ENCODE measurements at regions not wholly inside any gene's neighbourhood (a gene's known extent, or its start where the extent isn't known, plus 50 kb on each side); places are given as distances from the start of the nearest gene placed in this dataset.
"Not testable (repeated sequence)": the region's sequence is repeated elsewhere in the genome, so short reads cannot be mapped to it uniquely, and the experiment has no call there.

DNA sequence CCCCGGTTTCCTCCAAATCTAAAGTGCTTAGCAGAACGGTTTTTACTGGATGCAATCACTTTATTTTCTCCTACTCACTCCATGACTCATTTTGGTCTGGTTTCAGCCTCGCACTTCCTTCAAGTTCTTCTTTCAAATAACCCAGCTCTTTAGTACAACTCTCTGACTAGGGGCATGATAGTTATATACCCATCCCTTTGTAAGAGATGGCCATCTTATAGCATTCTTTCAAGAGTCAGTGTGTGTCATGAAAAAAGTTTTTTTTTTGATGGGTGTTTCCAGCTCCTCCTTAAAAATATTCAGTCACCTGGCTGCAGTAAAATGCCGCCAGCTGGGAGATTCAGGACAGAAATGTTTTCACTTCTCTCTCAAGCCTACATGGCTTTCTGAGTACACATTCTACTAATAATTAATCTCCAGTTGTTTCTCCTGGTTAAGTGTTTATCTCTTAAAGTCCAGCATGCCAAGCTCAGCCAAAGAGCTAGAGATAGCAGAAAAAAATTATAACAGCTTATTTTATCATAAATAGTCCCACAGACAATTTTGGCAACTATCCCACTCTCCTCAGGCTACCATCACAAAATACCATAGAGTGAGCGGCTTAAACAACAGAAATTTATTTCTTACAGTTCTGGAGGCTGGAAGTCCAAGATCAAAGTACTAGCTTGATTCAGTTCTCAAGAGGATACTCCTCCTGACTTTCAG, 139.3 kb downstream of the GASK1B start:
- Histone ChIP-seq H3K4me3 (replicated peaks; ENCODE audit: insufficient read depth, low read length) (no peak overlapping the region), H3K27me3 (ENCODE audit: insufficient read depth, poor library complexity, severe bottlenecking) (no peaks in the 10 kb centered on the region), H3K27ac (replicated peaks) (no peak overlapping the region)
- no peak for DNase-seq (ENCODE audit: low read depth in 1 of 2, low spot score in 1 of 2)
- TF ChIP-seq, protein P1, sequence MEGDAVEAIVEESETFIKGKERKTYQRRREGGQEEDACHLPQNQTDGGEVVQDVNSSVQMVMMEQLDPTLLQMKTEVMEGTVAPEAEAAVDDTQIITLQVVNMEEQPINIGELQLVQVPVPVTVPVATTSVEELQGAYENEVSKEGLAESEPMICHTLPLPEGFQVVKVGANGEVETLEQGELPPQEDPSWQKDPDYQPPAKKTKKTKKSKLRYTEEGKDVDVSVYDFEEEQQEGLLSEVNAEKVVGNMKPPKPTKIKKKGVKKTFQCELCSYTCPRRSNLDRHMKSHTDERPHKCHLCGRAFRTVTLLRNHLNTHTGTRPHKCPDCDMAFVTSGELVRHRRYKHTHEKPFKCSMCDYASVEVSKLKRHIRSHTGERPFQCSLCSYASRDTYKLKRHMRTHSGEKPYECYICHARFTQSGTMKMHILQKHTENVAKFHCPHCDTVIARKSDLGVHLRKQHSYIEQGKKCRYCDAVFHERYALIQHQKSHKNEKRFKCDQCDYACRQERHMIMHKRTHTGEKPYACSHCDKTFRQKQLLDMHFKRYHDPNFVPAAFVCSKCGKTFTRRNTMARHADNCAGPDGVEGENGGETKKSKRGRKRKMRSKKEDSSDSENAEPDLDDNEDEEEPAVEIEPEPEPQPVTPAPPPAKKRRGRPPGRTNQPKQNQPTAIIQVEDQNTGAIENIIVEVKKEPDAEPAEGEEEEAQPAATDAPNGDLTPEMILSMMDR (IDR thresholded peaks at IDR 0.05; ENCODE audit: insufficient read depth, low read length) = no peak
- TF ChIP-seq SPI1 (IDR thresholded peaks at IDR 0.05; ENCODE audit: borderline replicate concordance, low read depth) (no peak), GABPA (IDR thresholded peaks at IDR 0.05; ENCODE audit: low read depth) (no peak), POLR2AphosphoS5 (IDR thresholded peaks at IDR 0.05; ENCODE audit: low read depth) (no peak)
- TF ChIP-seq, protein P2, sequence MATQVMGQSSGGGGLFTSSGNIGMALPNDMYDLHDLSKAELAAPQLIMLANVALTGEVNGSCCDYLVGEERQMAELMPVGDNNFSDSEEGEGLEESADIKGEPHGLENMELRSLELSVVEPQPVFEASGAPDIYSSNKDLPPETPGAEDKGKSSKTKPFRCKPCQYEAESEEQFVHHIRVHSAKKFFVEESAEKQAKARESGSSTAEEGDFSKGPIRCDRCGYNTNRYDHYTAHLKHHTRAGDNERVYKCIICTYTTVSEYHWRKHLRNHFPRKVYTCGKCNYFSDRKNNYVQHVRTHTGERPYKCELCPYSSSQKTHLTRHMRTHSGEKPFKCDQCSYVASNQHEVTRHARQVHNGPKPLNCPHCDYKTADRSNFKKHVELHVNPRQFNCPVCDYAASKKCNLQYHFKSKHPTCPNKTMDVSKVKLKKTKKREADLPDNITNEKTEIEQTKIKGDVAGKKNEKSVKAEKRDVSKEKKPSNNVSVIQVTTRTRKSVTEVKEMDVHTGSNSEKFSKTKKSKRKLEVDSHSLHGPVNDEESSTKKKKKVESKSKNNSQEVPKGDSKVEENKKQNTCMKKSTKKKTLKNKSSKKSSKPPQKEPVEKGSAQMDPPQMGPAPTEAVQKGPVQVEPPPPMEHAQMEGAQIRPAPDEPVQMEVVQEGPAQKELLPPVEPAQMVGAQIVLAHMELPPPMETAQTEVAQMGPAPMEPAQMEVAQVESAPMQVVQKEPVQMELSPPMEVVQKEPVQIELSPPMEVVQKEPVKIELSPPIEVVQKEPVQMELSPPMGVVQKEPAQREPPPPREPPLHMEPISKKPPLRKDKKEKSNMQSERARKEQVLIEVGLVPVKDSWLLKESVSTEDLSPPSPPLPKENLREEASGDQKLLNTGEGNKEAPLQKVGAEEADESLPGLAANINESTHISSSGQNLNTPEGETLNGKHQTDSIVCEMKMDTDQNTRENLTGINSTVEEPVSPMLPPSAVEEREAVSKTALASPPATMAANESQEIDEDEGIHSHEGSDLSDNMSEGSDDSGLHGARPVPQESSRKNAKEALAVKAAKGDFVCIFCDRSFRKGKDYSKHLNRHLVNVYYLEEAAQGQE (IDR thresholded peaks at IDR 0.05; ENCODE audit: insufficient replicate concordance, low read depth) = no peak

DNA sequence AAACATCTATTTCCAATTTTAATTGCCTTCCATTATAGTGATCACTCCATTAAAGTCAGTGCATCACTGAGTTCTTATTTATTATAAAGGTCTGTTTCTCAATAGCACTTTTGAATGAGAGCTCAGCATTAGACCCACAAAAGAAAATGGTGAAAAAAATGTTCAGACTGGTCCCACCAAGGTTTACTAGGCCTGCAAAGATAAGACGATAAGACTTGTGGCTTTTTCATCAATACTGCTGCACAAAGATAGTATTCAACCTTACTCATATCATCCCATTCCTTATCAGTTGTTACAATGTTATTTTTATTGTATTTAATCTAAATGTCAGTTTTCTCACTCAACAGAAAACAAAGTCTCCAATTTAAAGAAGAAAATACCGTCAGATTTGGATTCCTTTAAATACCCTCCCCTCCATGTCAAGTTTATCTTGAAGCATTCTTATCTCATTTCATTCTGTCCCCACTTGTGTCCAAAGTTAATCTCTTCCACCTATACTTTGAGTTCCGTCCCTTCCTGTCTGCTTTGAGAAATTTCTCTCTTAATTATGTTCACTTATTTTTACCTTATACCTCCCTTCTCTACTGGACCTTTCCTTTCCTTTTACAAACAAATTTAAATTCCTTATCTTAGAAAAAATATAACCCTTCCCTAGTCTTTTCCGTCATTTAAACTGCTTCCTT, 140.0 kb downstream of the GASK1B start:
- no peak for DNase-seq (ENCODE audit: low read depth in 1 of 2, low spot score in 1 of 2)

DNA sequence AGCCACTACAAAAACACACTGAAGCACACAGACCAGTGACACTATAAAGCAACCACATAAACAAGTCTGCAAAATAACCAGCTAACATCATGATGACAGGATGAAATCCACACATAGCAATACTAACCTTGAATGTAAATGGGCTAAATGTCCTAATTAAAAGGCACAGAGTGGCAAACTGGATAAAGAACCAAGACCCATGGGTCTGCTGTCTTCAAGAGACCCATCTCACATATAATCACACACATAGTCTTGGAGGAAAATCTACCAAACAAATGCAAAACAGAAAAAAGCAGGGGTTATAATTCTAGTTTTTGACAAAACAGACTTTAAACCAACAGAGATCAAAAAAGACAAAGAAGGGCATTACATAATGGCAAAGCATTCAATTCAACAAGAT, 144.4 kb downstream of the GASK1B start:
- DNase-seq (ENCODE audit: low read depth in 1 of 2, low spot score in 1 of 2); H3K27me3 ChIP-seq (ENCODE audit: insufficient read depth, poor library complexity, severe bottlenecking); H3K27ac ChIP-seq (replicated peaks); H3K4me3 ChIP-seq (replicated peaks; ENCODE audit: insufficient read depth, low read length): not testable (repeated sequence)

More for the DNA sequence above, 140.0 kb downstream of the GASK1B start:
- TF ChIP-seq, protein P2 (IDR thresholded peaks at IDR 0.05; ENCODE audit: insufficient replicate concordance, low read depth) = no peak
- TF ChIP-seq, protein P1 (IDR thresholded peaks at IDR 0.05; ENCODE audit: insufficient read depth, low read length) = no peak
- no peak for TF ChIP-seq GABPA (IDR thresholded peaks at IDR 0.05; ENCODE audit: low read depth)
- TF ChIP-seq SPI1 (IDR thresholded peaks at IDR 0.05; ENCODE audit: borderline replicate concordance, low read depth) = no peak
- no peak for TF ChIP-seq POLR2AphosphoS5 (IDR thresholded peaks at IDR 0.05; ENCODE audit: low read depth)
- no peaks in the 10 kb centered on the region for H3K27me3 ChIP-seq (ENCODE audit: insufficient read depth, poor library complexity, severe bottlenecking)
- no peak overlapping the region for H3K4me3 ChIP-seq (replicated peaks; ENCODE audit: insufficient read depth, low read length)
- H3K27ac ChIP-seq (replicated peaks) = no peak overlapping the region

DNA sequence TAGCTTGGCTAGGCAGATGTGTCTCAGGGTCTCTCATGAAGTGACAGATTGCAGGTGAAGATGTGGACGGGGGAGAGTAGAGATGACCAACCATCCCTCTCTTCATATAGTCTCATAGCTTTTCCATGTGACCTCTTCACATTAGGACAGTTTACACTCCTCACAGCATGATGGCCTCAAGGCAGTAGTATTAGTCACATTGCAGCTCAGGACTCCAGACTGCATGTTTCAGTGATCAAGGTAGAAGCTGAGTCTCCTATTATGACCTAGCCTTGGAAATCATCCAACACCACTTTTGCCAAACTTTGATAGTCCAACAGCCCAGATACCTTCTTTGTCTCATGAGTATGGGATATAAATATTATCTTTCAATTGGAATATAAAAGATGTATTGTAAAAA, 147.7 kb downstream of the GASK1B start:
- Histone ChIP-seq H3K4me3 (replicated peaks; ENCODE audit: insufficient read depth, low read length) (no peak overlapping the region), H3K27ac (replicated peaks) (no peak overlapping the region), H3K27me3 (ENCODE audit: insufficient read depth, poor library complexity, severe bottlenecking) (no peaks in the 10 kb centered on the region)
- no peak for TF ChIP-seq GABPA (IDR thresholded peaks at IDR 0.05; ENCODE audit: low read depth)
- TF ChIP-seq, protein P2 (IDR thresholded peaks at IDR 0.05; ENCODE audit: insufficient replicate concordance, low read depth) = no peak
- DNase-seq (ENCODE audit: low read depth in 1 of 2, low spot score in 1 of 2) = no peak

All from HL-60 (cell line).